MM.1S (cell line): ENCODE measurements at regions not wholly inside any gene's neighbourhood (a gene's known extent, or its start where the extent isn't known, plus 50 kb on each side); places are given as distances from the start of the nearest gene placed in this dataset.

ENCODE experiments used
- DNase-seq: peaks from one replicate; pipeline ENCODE4 v3.0.0-alpha.2; 2015
- H2AFZ ChIP-seq: fragments of 300-600 bp; sonication (generic); 2 replicates; pipeline ENCODE4 v1.6.0; 2016; ENCODE audit warnings: antibody characterized with exemption, low read length
- H3F3A ChIP-seq: fragments of 300-600 bp; sonication (generic); 2 replicates; pipeline ENCODE4 v1.6.1; 2016; ENCODE audit warnings: mild to moderate bottlenecking, antibody characterized with exemption, low read length, moderate library complexity, mixed read lengths; ENCODE audit not compliant: insufficient read depth
- H3K27ac ChIP-seq: fragments of 300-600 bp; sonication (generic); 2 replicates; pipeline ENCODE4 v1.5.1; 2016; ENCODE audit warnings: mild to moderate bottlenecking, low read length
- H3K27me3 ChIP-seq: fragments of 300-600 bp; sonication (generic); replicated peaks from 2 replicates; pipeline ENCODE4 v1.6.0; 2016; ENCODE audit warnings: low read length; ENCODE audit not compliant: insufficient read depth
- H3K36me3 ChIP-seq: fragments of 300-600 bp; sonication (generic); replicated peaks from 2 replicates; pipeline ENCODE4 v1.6.1; 2016; ENCODE audit warnings: mild to moderate bottlenecking, low read length, mixed read lengths; ENCODE audit not compliant: insufficient read depth
- H3K4me1 ChIP-seq: fragments of 300-600 bp; sonication (generic); 2 replicates; pipeline ENCODE4 v1.6.1; 2016; ENCODE audit warnings: low read length, mixed read lengths
- H3K4me2 ChIP-seq: fragments of 300-600 bp; sonication (generic); 2 replicates; pipeline ENCODE4 v1.6.0; 2016; ENCODE audit warnings: low read depth, low read length
- H3K4me3 ChIP-seq: fragments of 300-600 bp; sonication (generic); 2 replicates; pipeline ENCODE4 v1.5.1; 2016; ENCODE audit warnings: low read length, mixed read lengths
- H3K79me2 ChIP-seq: fragments of 300-600 bp; sonication (generic); 2 replicates; pipeline ENCODE4 v1.6.1; 2016; ENCODE audit warnings: mixed run types, low read length, mixed read lengths
- H3K9ac ChIP-seq: fragments of 300-600 bp; sonication (generic); 2 replicates; pipeline ENCODE4 v1.6.1; 2016; ENCODE audit warnings: low read length, mixed read lengths
- H3K9me2 ChIP-seq: fragments of 300-600 bp; sonication (generic); replicated peaks from 2 replicates; pipeline ENCODE4 v1.6.1; 2016; ENCODE audit warnings: mild to moderate bottlenecking, low read length, mixed read lengths; ENCODE audit not compliant: insufficient read depth
- H3K9me3 ChIP-seq: fragments of 300-600 bp; sonication (generic); replicated peaks from 2 replicates; pipeline ENCODE4 v1.6.1; 2016; ENCODE audit warnings: mild to moderate bottlenecking, low read length, mixed read lengths; ENCODE audit not compliant: insufficient read depth
- H4K20me1 ChIP-seq: fragments of 300-600 bp; sonication (generic); 2 replicates; pipeline ENCODE4 v1.6.1; 2016; ENCODE audit warnings: mild to moderate bottlenecking, low read length, moderate library complexity, mixed read lengths; ENCODE audit not compliant: insufficient read depth
- EZH2 ChIP-seq: fragments of 300-600 bp; sonication (generic); optimal IDR thresholded peaks from 2 replicates; pipeline ENCODE3; 2017; ENCODE audit warnings: low read depth, mild to moderate bottlenecking, antibody characterized with exemption, low read length, mixed read lengths
- EZH2phosphoT487 ChIP-seq: fragments of 300-600 bp; sonication (generic); IDR thresholded peaks from 2 replicates; pipeline ENCODE4 v1.6.1; 2018; ENCODE audit warnings: antibody characterized with exemption, low read length
- TF ChIP-seq, protein P1 (sequence below): fragments of 300-600 bp; sonication (generic); IDR thresholded peaks from 2 replicates; pipeline ENCODE4 v1.5.1; 2016; ENCODE audit warnings: antibody characterized with exemption, low read length, mixed read lengths

DNA sequence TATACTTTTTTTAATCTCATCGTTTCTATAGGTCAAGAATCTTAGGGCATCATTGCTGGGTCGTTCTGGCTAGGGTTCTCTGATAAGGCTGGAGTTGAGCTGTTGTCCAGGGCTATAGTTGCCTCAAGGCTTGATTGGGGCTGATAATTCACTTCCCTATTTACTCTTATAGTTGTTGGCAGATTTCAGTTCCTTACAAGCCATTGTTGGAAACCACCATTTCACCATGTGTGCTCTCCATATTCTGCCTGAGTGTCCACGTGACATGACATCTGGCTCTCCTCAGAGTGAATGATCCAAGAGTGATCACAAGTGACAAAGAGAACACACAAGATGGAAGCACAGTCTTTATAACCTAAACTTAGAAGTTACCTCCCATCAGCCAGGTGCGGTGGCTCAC, 852.2 kb downstream of the EFNA5 start:
- no peaks in the 10 kb centered on the region for H3K27me3 ChIP-seq
- H3K4me2 ChIP-seq: no peak overlapping the region
- H3F3A ChIP-seq: no peaks in the 10 kb centered on the region
- no peak for DNase-seq
- no peaks in the 10 kb centered on the region for H3K4me1 ChIP-seq
- TF ChIP-seq EZH2 (no peak), EZH2phosphoT487 (no peak)
- TF ChIP-seq, protein P1, sequence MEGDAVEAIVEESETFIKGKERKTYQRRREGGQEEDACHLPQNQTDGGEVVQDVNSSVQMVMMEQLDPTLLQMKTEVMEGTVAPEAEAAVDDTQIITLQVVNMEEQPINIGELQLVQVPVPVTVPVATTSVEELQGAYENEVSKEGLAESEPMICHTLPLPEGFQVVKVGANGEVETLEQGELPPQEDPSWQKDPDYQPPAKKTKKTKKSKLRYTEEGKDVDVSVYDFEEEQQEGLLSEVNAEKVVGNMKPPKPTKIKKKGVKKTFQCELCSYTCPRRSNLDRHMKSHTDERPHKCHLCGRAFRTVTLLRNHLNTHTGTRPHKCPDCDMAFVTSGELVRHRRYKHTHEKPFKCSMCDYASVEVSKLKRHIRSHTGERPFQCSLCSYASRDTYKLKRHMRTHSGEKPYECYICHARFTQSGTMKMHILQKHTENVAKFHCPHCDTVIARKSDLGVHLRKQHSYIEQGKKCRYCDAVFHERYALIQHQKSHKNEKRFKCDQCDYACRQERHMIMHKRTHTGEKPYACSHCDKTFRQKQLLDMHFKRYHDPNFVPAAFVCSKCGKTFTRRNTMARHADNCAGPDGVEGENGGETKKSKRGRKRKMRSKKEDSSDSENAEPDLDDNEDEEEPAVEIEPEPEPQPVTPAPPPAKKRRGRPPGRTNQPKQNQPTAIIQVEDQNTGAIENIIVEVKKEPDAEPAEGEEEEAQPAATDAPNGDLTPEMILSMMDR: no peak
- no peaks in the 10 kb centered on the region for H4K20me1 ChIP-seq
- H3K36me3 ChIP-seq: no peaks in the 10 kb centered on the region
- no peaks in the 10 kb centered on the region for H3K79me2 ChIP-seq
- H3K9ac ChIP-seq: no peak overlapping the region
- H3K4me3 ChIP-seq: no peak overlapping the region
- H3K9me2 ChIP-seq: no peaks in the 10 kb centered on the region
- H3K9me3 ChIP-seq: no peaks in the 10 kb centered on the region
- no peak overlapping the region for H2AFZ ChIP-seq
- H3K27ac ChIP-seq: no peak overlapping the region

DNA sequence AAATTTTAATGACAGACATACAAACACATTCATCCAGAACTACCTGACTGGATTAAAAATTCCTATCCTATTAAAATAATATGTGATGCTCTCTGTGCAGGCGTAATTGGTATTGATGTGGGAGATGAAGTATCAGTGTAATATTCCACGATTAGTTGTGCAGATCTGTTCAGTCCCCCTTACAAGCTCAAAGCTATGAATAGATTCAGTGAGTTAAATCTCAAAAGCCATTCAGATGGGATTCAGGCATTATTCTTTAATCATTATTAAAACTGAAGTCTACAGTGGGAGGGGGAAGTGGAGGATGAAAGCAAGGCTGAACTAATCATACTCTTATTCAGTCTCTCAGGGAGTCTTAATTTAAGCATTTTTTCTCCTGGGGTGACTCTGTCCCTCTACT, 855.8 kb downstream of the EFNA5 start:
- H2AFZ ChIP-seq: no peak overlapping the region
- no peaks in the 10 kb centered on the region for H4K20me1 ChIP-seq
- H3K9me2 ChIP-seq: no peaks in the 10 kb centered on the region
- H3K36me3 ChIP-seq: no peaks in the 10 kb centered on the region
- no peaks in the 10 kb centered on the region for H3K79me2 ChIP-seq
- no peak for DNase-seq
- H3K4me1 ChIP-seq: no peaks in the 10 kb centered on the region
- H3K9me3 ChIP-seq: no peaks in the 10 kb centered on the region
- H3F3A ChIP-seq: no peaks in the 10 kb centered on the region
- no peak overlapping the region for H3K9ac ChIP-seq
- TF ChIP-seq EZH2phosphoT487 (no peak), EZH2 (no peak)
- TF ChIP-seq, protein P1: no peak
- H3K4me2 ChIP-seq: no peak overlapping the region
- H3K27ac ChIP-seq: no peak overlapping the region
- H3K4me3 ChIP-seq: no peak overlapping the region
- no peaks in the 10 kb centered on the region for H3K27me3 ChIP-seq

DNA sequence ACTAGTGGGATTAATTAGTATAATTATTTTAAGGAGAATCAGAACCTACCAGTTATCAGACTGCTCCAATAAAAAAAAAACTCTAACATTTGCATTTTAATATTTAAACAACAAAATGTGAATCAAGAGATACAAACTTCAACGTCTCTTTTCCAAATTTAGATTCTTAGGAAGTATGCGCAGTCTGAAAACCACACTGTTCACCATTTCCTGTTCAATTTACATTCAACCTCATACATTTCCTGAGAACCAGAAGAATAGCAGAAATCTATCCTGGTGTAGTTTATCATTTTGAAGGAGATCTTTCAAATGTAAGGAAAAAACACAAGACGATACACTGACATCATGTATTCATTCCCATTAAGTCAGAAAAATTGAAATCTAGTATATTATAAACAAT, 869.2 kb downstream of the EFNA5 start:
- Histone ChIP-seq H3K27ac (no peak overlapping the region), H3K4me2 (peak overlapping the region; percentile 33; the same call in 1 of the 2 replicates), H3K9me3 (no peaks in the 10 kb centered on the region), H3K4me3 (no peak overlapping the region), H3K27me3 (no peaks in the 10 kb centered on the region), H3K9me2 (no peaks in the 10 kb centered on the region), H3K9ac (no peak overlapping the region), H3K36me3 (no peaks in the 10 kb centered on the region), H3K4me1 (peaks cover 12% of the 10 kb centered on the region), H3K79me2 (no peaks in the 10 kb centered on the region), H3F3A (no peaks in the 10 kb centered on the region), H2AFZ (no peak overlapping the region), H4K20me1 (no peaks in the 10 kb centered on the region)
- TF ChIP-seq EZH2phosphoT487: no peak
- TF ChIP-seq EZH2: no peak
- TF ChIP-seq, protein P1: no peak
- peak; percentile 14 for DNase-seq
